HL-60/S4 (cell line): ENCODE measurements at regions not wholly inside any gene's neighbourhood (a gene's known extent, or its start where the extent isn't known, plus 50 kb on each side); places are given as distances from the start of the nearest gene placed in this dataset.

Experiments
- in situ Hi-C: fragments of 300-500 bp; cut with MboI; formaldehyde crosslinking; loops from 2 replicates; pipeline ENCODE4 v1.14.3; 2022; ENCODE audit warnings: low sequenced_read_pairs

- in situ Hi-C loops: no loop called here
These were observed 184.1 kb upstream of the ARL4C start for GRCh38 chr2:234680688-234681619.

DNA sequence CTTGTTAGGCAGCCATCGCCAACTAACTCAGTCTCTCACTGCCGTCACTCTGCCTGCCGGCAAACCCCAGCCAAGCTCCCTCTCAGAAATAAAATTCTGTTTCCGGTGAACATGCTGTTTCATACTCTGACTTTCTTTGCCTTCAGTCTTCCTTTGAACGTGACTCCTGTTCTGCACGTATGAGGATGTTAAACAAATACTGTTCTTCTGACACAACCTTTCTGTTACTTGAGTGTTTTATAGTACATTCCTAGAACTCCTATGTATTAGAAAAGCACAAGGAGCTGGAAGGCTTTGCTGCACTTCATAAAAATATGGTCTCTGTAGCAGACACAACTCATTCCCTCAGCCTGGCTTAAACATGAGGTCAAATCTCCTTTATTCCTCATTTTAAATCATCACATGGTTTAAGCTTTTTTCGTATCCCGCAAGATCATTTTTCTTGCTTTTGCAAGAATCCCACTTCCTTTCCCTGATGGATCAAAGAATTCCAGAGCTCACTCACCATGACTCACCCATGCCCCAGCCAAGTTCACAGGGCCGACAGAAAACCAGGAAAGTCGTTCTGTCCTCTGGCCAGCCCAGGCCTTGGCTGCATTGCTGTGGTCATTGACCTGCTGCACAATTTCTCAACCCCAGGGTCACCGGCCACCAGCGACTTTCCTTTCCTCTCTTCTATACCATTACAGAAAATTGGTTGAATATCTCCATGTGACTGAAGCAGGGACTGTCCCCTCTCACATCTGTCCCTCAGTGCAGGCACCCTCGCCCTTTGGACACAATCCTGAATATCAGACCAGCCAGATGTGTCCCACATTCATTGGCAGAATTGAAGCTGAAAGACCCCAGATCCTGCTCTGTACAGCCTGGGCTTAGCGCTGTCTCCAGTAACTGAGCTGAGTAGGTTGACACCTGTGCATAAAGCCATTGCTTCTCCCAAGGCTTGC, 183.1 kb upstream of the ARL4C start:
- in situ Hi-C loops: no loop called here

GRCh38 chr2:234679301-234679740, 182.4 kb upstream of the ARL4C start:
- in situ Hi-C loops: no loop called here

GRCh38 chr2:234678711-234679110, 181.8 kb upstream of the ARL4C start:
- in situ Hi-C loops: no loop called here

- in situ Hi-C loops: no loop called here
These were observed 181.1 kb upstream of the ARL4C start for GRCh38 chr2:234677758-234678538.

GRCh38 chr2:234676783-234677450, 180.0 kb upstream of the ARL4C start:
- in situ Hi-C loops: no loop called here

DNA sequence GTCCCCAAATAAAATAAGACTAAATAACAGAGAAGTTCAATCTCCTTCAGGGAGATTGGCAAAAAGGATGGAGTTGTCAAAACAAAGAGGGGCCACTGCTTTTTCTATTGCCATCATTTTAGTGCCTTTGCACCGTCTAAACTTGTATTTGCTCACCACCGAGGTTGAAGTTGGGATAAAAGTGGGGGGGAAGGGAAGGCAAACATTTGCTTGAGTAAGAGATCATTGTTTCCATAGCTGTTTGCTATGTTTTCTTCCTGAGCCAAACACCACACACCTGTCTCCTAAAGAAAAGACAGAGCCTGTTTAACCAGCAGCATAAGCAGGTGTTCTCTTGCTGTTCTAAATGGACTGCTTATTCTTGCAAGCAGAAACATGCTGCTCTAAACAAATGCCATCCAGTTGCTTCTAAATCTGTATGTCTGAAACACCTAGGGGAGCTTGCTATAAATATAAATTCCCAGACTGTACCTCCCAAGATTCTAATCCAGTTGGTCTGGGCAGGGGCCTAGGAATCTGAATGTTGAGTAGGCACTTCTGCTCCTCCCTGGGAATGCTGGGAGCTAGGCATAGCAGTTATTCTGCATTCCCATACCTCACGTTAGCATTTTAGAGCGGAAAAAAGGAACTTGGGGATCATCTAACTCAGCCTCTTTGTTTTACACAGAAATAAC, 179.4 kb upstream of the ARL4C start:
- in situ Hi-C loops: no loop called here

GRCh38 chr2:234674781-234675201, 177.9 kb upstream of the ARL4C start:
- in situ Hi-C loops: no loop called here

DNA sequence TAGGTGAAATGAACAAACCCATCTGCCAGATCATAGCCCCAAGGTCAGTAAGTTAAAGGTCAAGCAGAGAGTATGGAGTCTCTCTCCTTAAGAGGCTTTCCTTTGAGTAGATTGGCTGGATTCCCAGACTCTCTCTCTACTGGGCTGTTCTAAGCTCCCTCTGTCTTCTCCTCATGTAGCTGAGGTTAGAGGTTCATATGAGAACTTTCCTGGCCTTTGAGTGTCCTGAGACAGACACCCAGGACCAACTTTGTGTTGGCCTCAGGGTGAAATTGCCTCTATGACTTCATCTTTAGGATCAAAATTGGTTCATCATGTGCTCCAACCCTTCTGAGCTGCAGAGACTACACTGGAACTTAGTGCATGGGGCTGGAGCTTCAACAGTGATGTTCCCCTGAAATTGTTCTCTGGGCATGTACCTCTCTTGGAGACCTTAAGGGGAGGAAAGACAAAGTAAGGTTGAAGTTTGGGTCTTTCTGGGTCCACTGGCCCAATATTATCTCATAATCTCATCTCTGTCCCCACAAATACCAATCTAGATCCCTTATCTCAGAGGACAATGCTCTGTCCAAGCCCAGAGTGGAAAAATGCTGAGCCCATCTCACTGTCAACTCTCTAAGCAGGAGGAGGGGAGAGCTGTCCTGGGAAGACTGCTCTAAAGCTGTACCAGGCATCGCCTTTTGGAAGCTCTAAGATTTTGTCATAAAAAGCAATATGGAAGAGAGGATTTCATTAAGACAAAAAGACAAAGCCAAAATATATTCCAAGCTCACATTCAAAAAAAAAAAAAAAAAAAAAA, 177.3 kb upstream of the ARL4C start:
- in situ Hi-C loops: no loop called here

DNA sequence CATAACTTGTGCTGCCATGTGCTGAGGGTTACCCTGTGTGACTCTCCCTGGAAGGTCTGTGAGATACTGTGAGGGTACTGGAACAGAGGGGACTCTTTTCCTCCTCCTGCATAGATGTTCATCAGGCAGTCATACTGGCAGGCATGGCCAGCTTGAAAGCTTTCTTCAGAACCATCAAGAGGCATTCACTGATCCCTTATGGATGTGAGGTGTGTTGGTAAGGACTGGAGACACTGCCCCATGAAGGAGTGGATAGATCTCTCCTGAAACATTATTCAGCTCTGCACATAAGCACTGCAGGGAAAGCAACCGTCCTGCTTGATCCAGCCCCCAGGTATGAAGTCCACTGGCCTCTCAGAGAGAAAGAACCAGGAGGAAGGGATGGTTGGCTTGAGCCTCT, 176.6 kb upstream of the ARL4C start:
- in situ Hi-C loops: no loop called here

DNA sequence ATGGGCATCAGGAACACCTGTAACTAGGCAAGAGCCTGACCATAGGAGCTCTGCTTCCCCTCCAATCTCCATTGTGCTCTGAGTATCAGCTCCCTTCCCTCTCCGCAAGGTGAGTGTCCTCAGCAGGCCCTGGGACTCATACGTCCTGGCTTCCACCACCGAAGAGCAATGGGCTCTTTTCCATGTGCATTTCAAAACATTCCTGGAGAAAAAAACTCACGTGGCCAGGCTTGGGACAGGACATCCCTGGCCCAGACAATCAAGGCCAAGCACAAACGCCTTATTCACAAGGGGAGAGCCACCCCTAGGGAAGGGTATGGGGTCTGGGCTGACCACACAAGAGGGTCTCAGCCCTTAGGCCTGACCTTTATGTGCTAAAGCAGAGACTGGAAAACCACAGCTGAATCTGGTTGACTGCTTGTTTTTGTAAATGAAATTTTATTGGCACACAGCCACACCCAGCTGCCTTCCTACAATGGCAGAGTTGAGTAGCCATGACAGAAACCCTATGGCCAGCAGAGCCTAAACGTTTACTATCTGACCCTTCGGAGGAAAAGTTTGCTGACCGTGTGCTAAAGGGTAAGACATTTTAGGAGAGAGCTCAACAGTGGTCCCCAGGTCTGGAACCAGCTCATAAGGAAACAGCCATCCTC, 175.7 kb upstream of the ARL4C start:
- in situ Hi-C loops: no loop called here

DNA sequence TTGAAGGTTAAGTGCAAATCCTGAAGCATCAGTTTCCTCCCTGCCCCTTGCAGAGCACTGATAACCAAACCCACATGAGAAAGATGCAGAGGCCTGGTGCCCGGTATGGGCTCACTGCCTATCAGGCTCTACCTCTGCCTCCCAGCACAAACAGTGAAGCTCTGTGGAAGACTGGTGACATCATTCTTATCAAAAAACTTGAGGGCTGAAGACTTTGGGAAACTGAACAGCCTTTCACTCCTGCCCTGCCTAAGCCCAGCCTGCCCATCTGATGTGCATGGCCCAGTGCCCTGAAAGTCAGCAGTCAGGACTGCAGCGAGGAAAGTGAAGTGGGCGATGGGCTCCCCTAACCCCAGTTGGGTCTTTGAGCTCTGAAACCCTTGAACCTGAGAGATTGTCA, 174.8 kb upstream of the ARL4C start:
- in situ Hi-C loops: no loop called here

DNA sequence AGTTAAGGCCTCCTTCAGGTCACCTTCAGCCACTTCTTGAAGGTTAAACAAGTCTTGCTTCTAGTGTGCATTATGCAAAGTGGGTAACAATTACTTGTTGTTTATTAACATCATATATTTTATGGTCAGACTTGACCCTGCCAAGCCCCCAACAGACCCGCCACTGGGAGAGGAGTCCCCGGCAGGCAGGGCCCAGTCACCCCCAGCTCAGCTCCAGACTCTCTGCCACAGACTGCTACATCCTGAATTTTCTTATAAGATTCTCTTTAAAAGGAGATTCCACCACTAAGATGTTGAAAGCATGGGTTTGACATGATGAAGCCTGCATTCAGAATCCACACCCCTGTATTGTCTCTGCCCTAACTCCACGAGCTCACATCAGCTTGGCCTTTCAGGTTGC, 174.3 kb upstream of the ARL4C start:
- in situ Hi-C loops: no loop called here

DNA sequence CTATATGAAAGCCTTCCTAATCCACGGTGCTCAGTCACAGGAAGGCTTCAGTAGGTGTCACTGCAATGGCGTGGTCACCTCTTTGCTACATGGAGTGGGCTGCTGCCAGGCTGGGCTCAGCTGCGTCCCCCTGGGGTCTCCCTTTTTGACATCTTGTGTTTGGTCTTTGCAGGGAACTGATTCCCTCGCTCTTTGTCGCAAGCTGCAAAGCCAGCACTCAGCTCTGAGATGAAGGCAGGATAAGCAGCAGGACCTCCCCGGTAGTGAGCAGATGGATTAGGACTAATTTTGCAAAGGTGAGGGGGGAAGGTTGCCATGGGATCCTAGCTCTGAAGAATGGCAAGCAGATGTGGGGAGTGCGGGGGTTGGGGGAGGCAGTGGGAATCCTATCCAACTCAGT, 173.9 kb upstream of the ARL4C start:
- in situ Hi-C loops: no loop called here

DNA sequence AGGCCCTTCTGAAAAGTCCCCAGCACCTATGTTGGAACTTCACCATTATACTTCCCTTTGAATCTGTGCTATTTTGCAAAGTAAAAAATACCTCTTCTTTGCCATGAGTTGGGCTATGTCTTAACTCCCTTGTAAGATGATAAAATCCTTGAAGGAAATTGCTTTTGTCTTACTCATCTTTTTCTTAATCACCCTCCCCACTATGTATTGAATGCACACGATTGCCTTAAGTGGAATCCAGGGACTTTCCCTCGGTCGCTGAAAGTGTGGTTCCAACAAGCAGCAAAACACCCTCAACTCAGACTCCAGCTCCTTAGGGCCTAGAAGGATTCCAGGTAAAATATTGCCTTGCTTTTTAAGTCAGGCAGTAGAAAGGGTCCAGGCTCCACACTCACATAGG, 173.2 kb upstream of the ARL4C start:
- in situ Hi-C loops: no loop called here

DNA sequence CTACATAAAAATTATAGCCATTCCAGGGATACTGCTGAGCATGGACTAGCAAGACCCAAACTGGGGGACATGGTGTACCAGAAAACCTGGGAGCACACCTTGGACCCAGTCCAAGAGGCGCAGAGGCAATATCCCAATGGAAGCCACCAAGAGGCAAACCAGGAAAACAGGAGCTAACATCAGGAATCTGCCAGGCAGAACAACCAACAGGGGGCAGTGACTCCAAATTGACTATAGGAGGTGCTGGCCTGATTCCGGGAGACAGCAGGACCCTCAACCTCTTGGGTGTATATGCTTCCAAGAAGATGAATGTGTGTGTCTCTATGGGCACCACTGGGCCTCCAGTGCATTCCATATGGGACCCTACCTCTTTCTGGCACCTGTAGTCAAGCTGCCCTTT, 172.7 kb upstream of the ARL4C start:
- in situ Hi-C loops: no loop called here

DNA sequence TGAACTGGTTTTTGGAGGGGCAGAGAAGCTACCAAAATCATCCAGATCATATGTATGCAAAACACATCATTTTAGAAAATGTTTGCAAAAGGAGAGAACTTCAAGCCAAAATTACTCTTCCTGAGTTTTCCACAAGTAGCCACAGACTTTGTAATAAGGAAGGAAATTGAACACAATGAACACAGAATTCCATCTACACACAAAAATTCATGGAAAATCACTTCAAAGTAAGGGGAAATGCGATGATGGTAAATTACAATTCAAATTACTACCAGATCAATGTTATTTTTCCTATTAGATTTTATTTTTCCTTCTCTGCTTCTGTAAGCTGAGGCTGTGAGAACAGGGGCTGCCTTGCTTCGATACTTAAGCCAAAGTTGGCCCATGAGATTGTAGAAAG, 172.1 kb upstream of the ARL4C start:
- in situ Hi-C loops: no loop called here

GRCh38 chr2:234666911-234667310, 170.0 kb upstream of the ARL4C start:
- in situ Hi-C loops: no loop called here
